ENCODE measurements at regions not wholly inside any gene's neighbourhood (a gene's known extent, or its start where the extent isn't known, plus 50 kb on each side); places are given as distances from the start of the nearest gene placed in this dataset.

GRCh38 chr11:21944577-21944976 is 248.3 kb upstream of the ANO5 start:
- H3K27ac Mint-ChIP-seq, result no peak overlapping the region
- no peak for DNase-seq (ENCODE audit: low spot score in 2 of 2, unreplicated experiment in 2 of 2)
- TF ChIP-seq CTCF (IDR thresholded peaks at IDR 0.05; ENCODE audit: unreplicated experiment), result no peak
- no peaks in the 10 kb centered on the region for H3K4me1 Mint-ChIP-seq
- peaks cover 5% of the 10 kb centered on the region for H3K27me3 Mint-ChIP-seq (ENCODE audit: low read depth)
- no peaks in the 10 kb centered on the region for H3K9me3 Mint-ChIP-seq
- H3K36me3 Mint-ChIP-seq, result no peaks in the 10 kb centered on the region
- H3K4me3 Mint-ChIP-seq, result no peak overlapping the region

GRCh38 chr11:21948876-21949275 is 244.0 kb upstream of the ANO5 start:
- Mint-ChIP-seq H3K4me3 (no peak overlapping the region), H3K27ac (no peak overlapping the region), H3K27me3 (ENCODE audit: low read depth) (peaks cover 3% of the 10 kb centered on the region), H3K4me1 (no peaks in the 10 kb centered on the region), H3K36me3 (no peaks in the 10 kb centered on the region), H3K9me3 (peaks cover 3% of the 10 kb centered on the region)
- TF ChIP-seq CTCF (IDR thresholded peaks at IDR 0.05; ENCODE audit: unreplicated experiment), result no peak
- DNase-seq (ENCODE audit: low spot score in 2 of 2, unreplicated experiment in 2 of 2), result no peak

GRCh38 chr11:21949763-21950413 is 243.0 kb upstream of the ANO5 start:
- DNase-seq (ENCODE audit: low spot score in 2 of 2, unreplicated experiment in 2 of 2), result no peak
- peaks cover 3% of the 10 kb centered on the region for H3K27me3 Mint-ChIP-seq (ENCODE audit: low read depth)
- no peak for TF ChIP-seq CTCF (IDR thresholded peaks at IDR 0.05; ENCODE audit: unreplicated experiment)
- no peaks in the 10 kb centered on the region for H3K4me1 Mint-ChIP-seq
- H3K9me3 Mint-ChIP-seq, result peaks cover 10% of the 10 kb centered on the region
- no peaks in the 10 kb centered on the region for H3K36me3 Mint-ChIP-seq
- H3K27ac Mint-ChIP-seq, result no peak overlapping the region
- no peak overlapping the region for H3K4me3 Mint-ChIP-seq

GRCh38 chr11:21963013-21963412 is 229.9 kb upstream of the ANO5 start:
- Mint-ChIP-seq H3K9me3 (peaks cover 2% of the 10 kb centered on the region), H3K27me3 (ENCODE audit: low read depth) (peaks cover 9% of the 10 kb centered on the region), H3K36me3 (no peaks in the 10 kb centered on the region), H3K4me1 (peaks cover 14% of the 10 kb centered on the region), H3K4me3 (no peak overlapping the region), H3K27ac (no peak overlapping the region)
- no peak for TF ChIP-seq CTCF (IDR thresholded peaks at IDR 0.05; ENCODE audit: unreplicated experiment)
- no peak for DNase-seq (ENCODE audit: low spot score in 2 of 2, unreplicated experiment in 2 of 2)

- no peak for TF ChIP-seq CTCF (IDR thresholded peaks at IDR 0.05; ENCODE audit: unreplicated experiment)
- peaks cover 9% of the 10 kb centered on the region for H3K27me3 Mint-ChIP-seq (ENCODE audit: low read depth)
- no peak overlapping the region for H3K4me3 Mint-ChIP-seq
- no peaks in the 10 kb centered on the region for H3K36me3 Mint-ChIP-seq
- H3K27ac Mint-ChIP-seq, result no peak overlapping the region
- no peaks in the 10 kb centered on the region for H3K9me3 Mint-ChIP-seq
- DNase-seq (ENCODE audit: low spot score in 2 of 2, unreplicated experiment in 2 of 2), result no peak
- H3K4me1 Mint-ChIP-seq, result peaks cover 22% of the 10 kb centered on the region
Observed at GRCh38 chr11:21965221-21965620, 227.7 kb upstream of the ANO5 start.

- Mint-ChIP-seq H3K4me3 (no peak overlapping the region), H3K9me3 (no peaks in the 10 kb centered on the region), H3K27ac (no peak overlapping the region), H3K4me1 (peaks cover 22% of the 10 kb centered on the region), H3K27me3 (ENCODE audit: low read depth) (peaks cover 9% of the 10 kb centered on the region), H3K36me3 (no peaks in the 10 kb centered on the region)
- no peak for DNase-seq (ENCODE audit: low spot score in 2 of 2, unreplicated experiment in 2 of 2)
- no peak for TF ChIP-seq CTCF (IDR thresholded peaks at IDR 0.05; ENCODE audit: unreplicated experiment)
Observed at GRCh38 chr11:21968702-21969101, 224.2 kb upstream of the ANO5 start.
